ENCODE measurements at regions not wholly inside any gene's neighbourhood (a gene's known extent, or its start where the extent isn't known, plus 50 kb on each side); places are given as distances from the start of the nearest gene placed in this dataset.

- no peak for TF ChIP-seq CTCF (IDR thresholded peaks at IDR 0.05; ENCODE audit: low read depth, low read length)
- no peak overlapping the region for H3K4me3 ChIP-seq (ENCODE audit: low read depth, low read length)
- DNase-seq (ENCODE audit: low read depth, low spot score) = peak; percentile 53
- in situ Hi-C loops (cut with HindIII; ENCODE audit: low sequenced_read_pairs) = no loop called here
Observed at GRCh38 chr3:159865041-159865579, 123.5 kb upstream of the IL12A start.

GRCh38 chr3:159866201-159866746, 122.4 kb upstream of the IL12A start:
- no peak overlapping the region for H3K4me3 ChIP-seq (ENCODE audit: low read depth, low read length)
- in situ Hi-C loops (cut with HindIII; ENCODE audit: low sequenced_read_pairs) = no loop called here
- peak; percentile 32 for DNase-seq (ENCODE audit: low read depth, low spot score)

GRCh38 chr3:159867372-159867771, 121.3 kb upstream of the IL12A start:
- no peak overlapping the region for H3K4me3 ChIP-seq (ENCODE audit: low read depth, low read length)
- DNase-seq (ENCODE audit: low read depth, low spot score) = no peak
- TF ChIP-seq CTCF (IDR thresholded peaks at IDR 0.05; ENCODE audit: low read depth, low read length) = no peak
- in situ Hi-C loops (cut with HindIII; ENCODE audit: low sequenced_read_pairs) = no loop called here

More at GRCh38 chr3:159866201-159866746, 122.4 kb upstream of the IL12A start:
- TF ChIP-seq CTCF (IDR thresholded peaks at IDR 0.05; ENCODE audit: low read depth, low read length) = no peak

- no peak overlapping the region for H3K4me3 ChIP-seq (ENCODE audit: low read depth, low read length)
- in situ Hi-C loops (cut with HindIII; ENCODE audit: low sequenced_read_pairs) = no loop called here
- no peak for DNase-seq (ENCODE audit: low read depth, low spot score)
- TF ChIP-seq CTCF (IDR thresholded peaks at IDR 0.05; ENCODE audit: low read depth, low read length) = no peak
Observed at GRCh38 chr3:159870723-159871122, 117.9 kb upstream of the IL12A start.

GRCh38 chr3:159872374-159873109, 116.1 kb upstream of the IL12A start:
- peak; percentile 92 for DNase-seq (ENCODE audit: low read depth, low spot score)
- no peak for TF ChIP-seq CTCF (IDR thresholded peaks at IDR 0.05; ENCODE audit: low read depth, low read length)
- H3K4me3 ChIP-seq (ENCODE audit: low read depth, low read length) = no peak overlapping the region
- in situ Hi-C loops (cut with HindIII; ENCODE audit: low sequenced_read_pairs) = no loop called here

GRCh38 chr3:159875116-159875515, 113.5 kb upstream of the IL12A start:
- in situ Hi-C loops (cut with HindIII; ENCODE audit: low sequenced_read_pairs) = no loop called here
- no peak for DNase-seq (ENCODE audit: low read depth, low spot score)
- no peak overlapping the region for H3K4me3 ChIP-seq (ENCODE audit: low read depth, low read length)
- no peak for TF ChIP-seq CTCF (IDR thresholded peaks at IDR 0.05; ENCODE audit: low read depth, low read length)
